Ureter (tissue), 1 donor: ENCODE measurements at regions not wholly inside any gene's neighbourhood (a gene's known extent, or its start where the extent isn't known, plus 50 kb on each side); places are given as distances from the start of the nearest gene placed in this dataset.

Experiments
- DNase-seq: peaks from one replicate; pipeline ENCODE4 v3.0.0-alpha.2; 2020; ENCODE audit warnings: low spot score
- donor health status: DM: yes; HTN: yes; CAD: no.

DNA sequence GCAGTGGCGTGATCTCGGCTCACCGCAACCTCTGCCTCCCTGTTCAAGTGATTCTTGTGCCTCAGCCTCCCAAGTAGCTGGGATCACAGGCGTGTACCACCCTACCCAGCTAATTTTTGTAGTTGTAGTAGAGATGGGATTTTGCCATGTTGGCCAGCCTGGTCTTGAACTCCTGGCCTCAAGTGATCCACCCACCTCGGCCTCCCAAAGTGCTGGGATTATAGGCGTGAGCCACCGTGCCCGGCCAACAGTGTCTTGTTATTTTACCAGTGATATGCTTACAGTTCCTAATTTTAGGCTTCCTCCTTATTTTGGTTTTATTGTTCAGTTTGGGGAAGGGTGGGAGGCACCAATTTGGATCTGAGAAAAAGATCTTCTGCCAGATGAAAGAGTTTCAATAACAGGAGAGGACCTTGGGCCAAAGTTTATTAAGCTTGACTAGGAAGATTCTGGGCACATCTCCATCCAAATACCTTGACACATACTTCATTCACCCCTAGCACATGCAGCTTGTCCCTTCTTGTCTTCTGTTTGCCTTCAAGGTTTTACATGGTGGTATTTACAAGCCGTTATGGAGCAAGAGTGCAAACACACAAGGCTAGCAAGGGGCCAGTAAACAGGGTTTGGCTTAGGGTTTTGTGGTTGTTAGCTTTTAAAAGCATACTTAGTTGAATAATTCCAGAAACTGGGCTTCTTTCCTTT lies 168.1 kb upstream of the DMRT1 start:
- DNase-seq = no peak

DNA sequence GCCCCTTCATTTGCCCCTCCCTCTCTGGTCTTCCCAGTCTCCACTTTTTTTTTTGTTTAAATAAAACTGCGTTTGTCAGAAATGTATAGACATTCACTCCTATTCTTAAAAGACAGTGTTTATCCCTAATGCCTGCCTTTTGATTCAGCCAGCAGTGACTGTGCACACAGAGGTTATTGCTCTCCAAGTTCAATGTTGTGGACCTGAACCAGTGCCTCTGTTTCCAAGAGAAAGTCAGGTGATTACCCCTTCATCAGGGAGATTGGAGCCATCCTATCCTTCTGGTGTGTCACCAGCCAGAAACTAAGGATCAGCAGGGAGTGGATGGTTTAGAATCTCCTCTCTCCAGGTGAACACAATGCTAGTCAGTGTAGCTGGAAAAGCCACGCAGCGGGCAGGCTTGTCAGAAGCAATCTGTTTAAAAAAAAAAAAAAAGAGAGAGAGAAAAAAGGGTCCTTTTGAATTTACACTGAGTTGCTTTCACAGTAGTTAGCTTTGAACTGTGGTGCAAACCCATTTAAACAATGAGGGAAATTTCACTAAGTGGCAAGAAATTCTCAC lies 167.5 kb upstream of the DMRT1 start:
- no peak for DNase-seq

DNA sequence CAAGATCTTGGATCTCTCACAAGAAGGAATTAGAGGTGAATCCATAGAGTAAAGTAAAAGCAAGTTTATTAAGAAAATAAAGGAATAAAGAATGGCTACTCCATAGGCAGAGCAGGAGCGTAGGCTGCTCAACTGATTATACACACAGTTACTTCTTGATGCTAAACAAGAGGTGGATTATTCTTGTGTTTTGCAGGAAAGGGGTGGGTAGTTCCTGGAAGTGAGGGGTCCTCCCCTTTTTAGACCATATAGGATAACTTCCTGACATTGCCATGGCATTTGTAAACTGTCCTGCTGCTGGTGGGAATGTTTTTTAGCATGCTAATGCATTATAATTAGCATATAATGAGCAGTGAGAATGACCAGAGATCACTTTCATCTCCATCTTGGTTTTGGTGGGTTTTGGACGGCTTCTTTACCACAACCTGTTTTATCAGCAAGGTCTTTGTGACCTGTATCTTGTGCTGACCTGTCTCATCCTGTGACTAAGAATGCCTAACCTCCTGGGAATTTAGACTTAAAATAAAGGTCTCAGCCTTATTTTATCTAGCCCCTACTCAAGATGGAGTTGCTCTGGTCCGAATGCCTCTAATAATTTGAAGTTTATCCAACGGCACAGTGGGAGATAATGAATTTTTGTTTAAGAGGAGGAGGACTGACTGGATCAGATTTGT lies 165.7 kb upstream of the DMRT1 start:
- DNase-seq = no peak

DNA sequence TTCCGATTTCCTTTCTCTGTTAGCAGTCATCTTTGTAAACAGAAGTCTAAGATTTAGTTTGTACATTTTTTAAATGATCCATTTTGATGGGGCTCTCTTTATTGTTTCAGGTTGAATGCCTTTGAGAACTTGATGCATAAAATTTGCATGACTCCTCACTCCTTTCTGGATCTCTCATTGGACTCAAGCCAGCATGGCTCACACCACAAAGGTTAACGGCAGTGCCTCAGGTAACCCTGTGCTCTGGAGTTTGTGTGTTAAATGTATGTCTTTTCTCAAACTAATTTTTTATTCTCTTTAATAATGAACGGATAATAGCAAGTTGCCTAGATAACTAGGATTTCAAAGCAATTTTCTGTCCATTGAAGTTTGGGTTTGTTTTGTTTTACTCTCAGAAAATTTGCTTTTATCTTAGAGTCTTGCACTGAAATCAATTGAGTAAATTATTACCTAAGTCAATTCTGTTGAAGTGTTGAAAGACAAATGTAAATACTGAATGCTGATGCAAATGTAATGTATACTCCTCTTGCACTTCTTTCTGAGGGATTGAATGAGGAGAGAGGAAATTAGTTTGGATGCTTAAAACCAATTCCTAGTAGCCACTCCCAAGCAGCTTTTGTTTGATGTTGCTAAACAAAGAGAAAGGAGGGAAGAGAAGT lies 164.6 kb upstream of the DMRT1 start:
- no peak for DNase-seq

DNA sequence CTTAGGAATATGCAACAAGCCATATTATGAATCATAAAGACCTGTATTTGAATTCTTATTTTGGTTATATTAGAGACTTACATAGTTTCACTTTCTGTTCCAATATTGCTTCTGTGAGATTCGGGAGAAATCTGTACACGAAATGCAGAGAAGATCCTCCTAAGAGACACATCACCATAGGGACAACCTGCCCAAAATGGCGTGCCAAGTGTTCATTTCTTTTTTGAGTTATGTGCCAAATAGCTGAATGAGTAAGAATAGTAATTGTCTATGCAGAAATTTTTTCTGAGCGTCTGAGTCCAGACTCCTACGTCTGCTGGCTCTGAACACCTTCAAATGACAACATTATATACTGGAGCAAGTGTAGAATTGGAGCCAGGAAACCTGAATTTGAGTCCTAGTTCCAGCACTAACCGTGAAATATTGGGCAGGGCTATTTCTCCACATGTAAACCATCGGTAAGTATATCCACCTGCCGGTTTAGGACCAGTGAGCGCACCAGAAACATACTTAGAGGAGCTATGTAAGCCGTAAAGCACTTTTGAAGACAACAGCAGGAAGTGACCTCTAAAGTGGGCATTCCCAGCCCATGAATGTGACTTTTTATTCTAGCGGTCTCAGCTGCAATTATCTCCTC lies 163.9 kb upstream of the DMRT1 start:
- DNase-seq = no peak

DNA sequence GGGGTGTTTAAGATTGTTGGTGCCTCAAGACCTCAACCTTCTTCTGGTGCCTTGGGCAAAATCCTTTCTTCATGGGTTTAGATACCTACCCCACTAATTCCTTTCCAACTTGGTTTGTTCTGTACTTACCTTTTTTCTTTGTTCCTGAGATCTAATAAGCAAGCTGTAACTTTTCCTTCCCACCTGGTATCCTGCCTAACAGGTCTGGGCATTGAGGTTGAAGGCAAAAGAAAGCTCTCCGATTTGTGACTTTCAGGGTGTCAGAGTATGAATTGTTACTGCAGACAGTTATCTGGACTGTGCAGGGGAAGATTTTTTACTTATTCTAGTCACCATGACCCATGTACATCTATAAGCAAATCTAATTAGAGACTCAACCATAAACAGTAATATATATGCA lies 162.6 kb upstream of the DMRT1 start:
- no peak for DNase-seq

DNA sequence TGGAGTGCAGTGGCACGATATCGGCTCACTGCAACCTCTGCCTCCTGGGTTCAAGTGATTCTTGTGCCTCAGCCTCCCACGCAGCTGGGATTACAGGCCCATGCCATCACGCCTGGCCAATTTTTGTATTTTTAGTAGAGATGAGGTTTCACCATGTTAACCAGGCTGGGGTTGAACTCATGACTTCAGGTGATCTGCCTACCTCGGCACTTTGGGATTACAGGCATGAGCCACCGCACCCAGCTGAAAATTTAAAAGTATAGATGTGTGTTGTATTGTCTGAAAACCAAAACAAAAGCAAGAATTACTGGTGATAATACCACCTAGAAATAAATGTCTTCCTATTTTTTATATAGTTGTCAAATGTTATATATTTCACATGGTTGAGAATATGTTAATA lies 162.0 kb upstream of the DMRT1 start:
- DNase-seq = no peak

DNA sequence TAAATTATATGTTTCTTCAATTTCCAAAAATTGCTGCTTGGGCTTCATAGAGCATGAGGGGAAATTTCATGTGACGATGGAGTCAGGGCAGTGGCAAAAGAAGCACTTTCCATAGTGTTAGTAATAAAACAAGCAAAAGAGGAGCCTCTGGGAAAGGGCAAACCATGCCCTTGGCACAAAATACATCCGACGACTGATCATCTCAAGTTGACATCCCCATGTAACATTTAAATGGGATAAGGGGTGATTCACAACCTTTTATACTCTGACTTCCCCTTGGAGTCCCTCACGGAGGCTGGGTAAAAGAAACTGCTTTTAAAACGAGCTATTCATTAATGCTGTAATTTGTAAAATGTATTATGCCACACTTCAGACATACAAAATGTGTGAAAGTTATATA lies 161.4 kb upstream of the DMRT1 start:
- no peak for DNase-seq

DNA sequence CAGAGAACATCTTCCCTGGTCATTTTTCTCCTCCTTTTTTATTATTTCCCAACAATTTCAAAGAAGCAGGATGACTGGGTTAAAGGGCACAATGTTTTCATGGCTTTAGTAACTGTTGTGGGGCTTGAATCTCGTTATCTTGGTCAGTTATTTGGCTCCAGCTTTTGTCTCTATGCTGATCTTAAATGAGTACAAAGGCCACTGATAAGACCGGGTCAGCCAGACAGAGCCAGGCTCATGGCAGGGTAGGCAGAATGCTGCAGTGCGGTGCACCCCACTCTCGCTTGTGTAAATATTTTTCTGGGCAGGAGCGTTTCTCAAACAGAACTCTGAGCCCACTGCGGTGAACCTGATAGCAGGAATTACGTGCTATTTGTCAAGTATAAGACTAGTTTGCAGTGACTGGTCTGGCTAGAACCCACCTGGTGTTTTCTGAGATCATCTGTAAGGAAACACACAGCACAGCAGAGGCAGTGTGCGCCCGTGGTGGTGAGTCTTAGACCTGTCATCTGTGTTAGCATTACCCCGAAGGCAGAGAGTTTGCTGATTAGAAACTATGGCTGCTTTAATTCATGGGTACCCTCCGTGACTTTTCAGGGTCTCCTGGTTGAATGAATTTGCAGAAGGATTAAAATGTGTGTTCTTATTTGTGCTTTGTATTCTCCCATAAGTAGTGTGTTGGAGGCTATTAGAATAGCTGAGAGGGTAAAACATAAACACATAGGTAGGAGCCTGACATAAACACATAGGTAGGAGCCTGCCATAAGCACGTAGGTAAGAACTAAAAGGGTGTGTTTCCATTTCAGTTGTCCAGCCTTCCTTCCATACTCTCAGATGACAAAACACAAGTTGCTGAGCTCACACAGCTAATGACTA lies 158.6 kb upstream of the DMRT1 start:
- no peak for DNase-seq

DNA sequence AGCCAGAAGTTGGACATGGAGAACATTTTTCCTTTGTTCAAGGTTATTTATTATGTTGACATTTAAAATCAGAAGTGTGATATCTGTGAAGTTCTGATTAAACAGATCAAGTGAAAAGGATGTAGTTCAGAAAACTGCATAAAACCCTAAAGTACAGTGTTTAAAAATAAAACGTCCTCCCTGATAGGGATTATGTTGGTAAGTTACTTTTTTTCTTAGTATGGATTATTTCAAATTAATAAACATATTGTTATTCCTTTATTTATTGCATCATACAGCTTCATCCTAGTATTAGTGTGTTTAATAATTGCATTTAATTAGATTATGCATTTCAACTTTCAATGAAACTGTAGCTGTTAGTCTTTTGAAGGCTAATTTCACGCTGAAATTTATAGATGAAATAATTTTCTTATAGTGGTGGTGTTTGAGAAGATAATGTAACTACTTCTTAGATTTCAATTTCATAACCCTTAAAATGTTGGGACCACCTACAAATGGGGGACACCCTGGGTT lies 157.9 kb upstream of the DMRT1 start:
- no peak for DNase-seq

DNA sequence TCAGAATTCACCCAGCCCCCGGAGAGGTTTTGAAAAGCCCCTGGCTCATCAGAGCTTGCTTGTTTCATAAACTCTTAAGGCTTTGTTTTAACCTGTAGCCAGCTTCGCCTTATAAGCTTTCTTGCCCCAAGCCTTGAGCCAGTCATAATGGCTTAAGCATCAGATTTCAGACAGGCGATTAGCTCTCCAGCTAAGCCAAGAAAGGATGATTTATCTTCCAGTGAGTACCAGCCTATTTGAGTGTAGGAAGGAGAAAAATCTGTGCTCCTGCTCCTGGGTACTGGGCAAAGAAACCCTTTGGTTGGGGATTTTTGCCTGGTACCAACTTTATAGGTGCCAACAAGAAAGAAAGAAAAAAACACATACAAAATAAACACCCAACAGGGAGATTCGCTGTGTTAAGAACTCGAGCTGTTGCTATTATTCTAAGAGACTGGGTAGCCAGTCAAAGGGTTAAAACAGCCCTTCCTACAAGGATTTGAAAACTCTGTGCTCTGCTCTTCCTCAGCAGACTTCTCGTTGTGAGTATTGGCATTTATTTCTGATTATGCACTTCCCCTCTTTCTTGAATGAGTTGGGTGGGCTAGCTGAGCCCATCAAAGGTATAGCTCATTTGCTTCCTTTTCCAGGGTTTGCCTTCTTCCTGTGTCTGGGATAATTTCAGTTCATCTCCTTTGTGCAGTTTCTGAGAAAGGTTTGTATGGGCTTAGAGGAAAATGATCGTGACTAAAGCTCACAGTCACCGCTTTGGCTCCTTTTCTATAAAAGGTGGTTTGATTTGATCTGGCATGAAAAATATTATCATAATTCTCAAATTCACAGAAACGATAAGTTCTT lies 157.2 kb upstream of the DMRT1 start:
- DNase-seq = no peak

DNA sequence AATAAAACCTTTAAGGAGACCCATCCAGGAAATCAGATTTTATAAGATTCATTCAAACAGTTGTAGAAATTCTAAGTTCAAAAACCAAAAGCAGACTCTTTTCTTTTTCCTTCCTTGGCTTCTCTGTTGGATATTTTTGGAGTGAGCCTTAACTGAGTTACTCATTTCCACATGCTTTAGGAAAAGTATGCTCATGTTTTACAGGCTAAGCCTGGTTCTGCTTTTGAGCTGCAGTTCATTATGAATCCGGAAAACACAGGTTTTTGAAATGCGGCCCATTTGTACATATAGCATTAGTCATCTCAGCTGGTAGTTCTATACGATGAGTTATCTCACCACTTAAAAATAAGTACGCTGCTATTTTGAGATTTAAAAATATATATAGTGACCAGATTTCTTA lies 156.6 kb upstream of the DMRT1 start:
- DNase-seq = no peak

DNA sequence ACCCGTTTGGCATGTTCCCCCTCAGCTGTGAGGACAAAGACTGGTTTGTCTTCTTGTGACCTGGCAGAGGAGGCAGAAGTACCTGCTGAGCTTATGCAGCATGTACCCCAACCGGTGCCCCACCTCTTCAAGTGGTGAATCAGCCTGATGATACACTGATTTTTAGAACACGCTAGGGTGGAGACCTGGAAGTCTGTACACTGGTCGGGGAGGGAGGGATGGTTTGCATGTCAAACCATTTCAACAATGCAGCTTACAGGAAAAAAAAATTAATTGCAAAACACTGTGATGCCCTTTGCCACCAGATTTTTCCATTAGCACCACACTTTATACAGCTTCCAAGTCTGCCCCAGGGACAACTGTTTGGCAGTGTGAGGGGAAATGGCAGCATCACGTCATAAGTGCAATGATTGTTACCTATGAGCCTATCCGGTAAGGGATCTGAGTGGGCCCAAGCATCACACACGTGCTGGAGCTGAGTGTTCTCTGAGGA lies 155.1 kb upstream of the DMRT1 start:
- no peak for DNase-seq

DNA sequence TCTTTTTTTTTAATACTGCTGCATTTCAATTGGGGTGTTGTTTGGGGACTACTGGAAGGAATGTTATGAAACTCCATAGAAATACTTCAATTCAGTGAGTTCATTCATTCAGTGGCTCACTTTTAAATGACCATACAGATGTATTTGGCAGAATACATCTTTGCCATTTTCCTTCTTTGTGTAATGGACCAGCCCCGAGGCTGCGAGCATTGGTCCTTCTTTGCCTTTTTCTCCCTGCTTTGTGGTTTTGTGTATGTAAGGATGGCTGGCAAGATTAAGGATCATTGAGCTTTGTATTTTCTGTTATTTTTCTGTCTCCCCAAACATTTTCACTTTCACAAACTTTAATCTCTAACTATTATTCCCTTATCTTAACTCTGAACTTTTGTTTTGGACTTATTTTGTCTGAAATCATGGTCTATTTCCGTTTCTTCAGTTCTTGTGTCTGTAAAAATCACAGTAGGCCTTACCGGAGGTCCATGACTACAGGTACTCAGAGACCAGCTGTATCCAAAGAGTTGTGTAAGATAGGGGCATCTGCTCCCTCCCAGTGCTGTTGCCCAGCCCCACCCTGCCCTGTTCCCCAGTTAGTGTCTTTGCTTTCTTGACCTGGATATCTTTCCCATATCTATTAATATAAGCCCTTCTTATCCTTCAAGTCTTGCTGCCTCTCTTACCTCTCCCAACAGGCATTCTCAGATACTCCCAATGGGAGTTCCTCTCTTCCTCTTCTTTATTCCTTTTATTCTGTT lies 154.3 kb upstream of the DMRT1 start:
- no peak for DNase-seq

DNA sequence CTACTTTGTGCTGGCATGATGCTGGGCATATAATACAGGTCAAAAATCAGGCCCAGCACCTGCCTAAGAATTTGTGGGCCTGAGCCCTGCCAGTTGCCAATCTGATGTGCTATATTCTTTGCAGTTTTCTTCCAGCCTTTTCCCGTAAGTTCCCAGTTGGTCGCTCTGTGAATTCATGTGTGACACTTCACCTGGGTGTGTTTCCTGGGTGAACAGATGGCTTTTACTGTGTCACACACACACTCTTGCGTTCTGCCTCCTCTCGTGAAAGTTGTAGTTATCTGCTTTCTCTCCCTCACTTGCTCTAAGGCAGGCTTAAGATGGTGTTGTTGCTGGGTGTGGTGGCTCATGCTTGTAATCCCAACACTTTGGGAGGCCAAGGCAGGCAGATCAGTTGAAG lies 153.5 kb upstream of the DMRT1 start:
- no peak for DNase-seq

DNA sequence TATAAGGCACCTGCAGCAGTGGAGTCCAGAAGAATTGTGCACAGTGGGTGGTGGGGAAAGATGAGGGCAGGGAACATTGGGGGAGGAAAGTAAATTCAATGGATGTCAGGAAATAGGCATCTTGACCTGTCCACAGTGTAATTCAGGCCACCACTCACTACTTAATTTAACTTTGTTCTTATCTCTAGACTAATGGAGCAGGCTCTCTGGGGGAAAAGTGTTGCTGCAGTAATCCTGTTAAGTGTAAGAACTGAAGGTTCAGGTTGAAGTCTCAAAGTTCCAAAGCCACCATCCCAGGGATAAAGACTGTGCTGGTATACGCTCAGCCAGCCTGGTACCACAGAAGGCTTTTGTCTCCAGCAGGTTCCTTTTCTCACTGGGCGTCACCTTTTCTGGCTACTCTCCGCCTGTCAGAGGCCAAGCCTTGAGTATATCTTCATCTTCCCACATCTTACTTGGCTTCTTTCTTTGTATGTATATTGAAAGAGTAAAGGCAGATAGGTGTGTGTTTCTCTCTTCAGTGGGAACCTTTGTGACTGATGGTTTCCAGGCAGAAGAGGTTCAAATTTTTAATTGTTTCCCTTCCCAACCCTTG lies 150.9 kb upstream of the DMRT1 start:
- no peak for DNase-seq

DNA sequence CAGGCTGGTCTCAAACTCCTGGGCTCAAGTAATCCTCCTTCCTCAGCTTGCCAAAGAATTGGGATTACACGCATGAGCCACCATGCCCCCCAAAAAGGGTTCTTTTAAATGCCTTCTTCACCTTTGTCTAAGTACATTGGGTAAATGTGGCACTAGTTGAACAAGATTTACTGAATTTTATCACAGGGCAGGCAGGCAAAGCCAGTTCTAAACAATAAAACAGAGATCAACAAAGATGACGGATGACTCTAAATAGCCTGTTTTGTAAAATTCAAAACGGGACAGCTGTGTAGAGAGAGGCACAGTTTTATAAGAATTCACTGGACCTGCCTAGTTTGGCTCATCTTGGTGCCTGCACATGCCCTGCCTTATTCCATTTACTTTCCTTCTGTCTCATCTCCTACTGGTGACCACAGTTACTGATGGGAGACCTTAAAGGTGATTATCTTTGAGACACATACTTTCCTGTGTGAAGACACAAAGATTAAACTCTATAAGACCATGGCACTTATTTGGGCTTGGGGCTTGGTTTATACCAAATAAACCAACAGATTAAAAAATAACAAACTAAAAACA lies 149.6 kb upstream of the DMRT1 start:
- no peak for DNase-seq

DNA sequence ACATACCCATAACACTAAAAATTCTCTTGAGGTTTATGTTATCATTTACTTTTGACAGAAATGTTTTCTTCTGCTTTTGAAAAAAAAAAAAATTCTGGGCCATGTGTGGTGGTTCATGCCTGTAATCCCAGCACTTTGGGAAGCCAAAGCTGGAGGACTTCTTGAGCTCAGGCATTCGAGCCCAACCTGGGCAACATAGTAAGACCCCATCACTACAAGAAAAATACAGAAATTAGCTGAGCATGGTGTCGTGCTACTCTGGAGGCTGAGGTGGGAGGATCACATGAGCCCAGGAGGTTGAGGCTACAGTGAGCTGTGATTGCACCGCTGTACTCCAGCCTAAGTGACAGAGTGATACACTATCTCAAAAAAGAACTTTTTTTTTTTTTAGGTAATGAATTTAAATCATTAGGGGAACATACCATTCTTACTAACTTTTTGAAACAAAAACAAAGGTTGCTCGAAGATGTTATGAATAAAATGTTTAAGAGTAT lies 148.8 kb upstream of the DMRT1 start:
- no peak for DNase-seq
